Mesendoderm (in vitro differentiated cells): ENCODE measurements at regions not wholly inside any gene's neighbourhood (a gene's known extent, or its start where the extent isn't known, plus 50 kb on each side); places are given as distances from the start of the nearest gene placed in this dataset.
"Not testable (repeated sequence)": the region's sequence is repeated elsewhere in the genome, so short reads cannot be mapped to it uniquely, and the experiment has no call there.

Experiments used
- DNase-seq: peaks from one replicate; pipeline ENCODE4 v3.0.0; 2013
- H2AK5ac ChIP-seq: 2 replicates; pipeline ENCODE4 v1.6.1; 2013; ENCODE audit warnings: low read length, inconsistent platforms
- H2BK120ac ChIP-seq: 2 replicates; pipeline ENCODE4 v1.6.1; 2013; ENCODE audit warnings: low read depth, mild to moderate bottlenecking, low read length, moderate library complexity, mixed read lengths
- H2BK15ac ChIP-seq: replicated peaks from 2 replicates; pipeline ENCODE4 v1.6.1; 2013; ENCODE audit warnings: low read depth, mild to moderate bottlenecking, moderate library complexity
- H2BK5ac ChIP-seq: 2 replicates; pipeline ENCODE4 v1.6.1; 2013; ENCODE audit warnings: low read length, inconsistent platforms
- H3K18ac ChIP-seq: 2 replicates; pipeline ENCODE4 v1.6.1; 2013; ENCODE audit warnings: mild to moderate bottlenecking, low read length, mixed read lengths
- H3K23ac ChIP-seq: one replicate; pipeline ENCODE4 v1.6.1; 2013; ENCODE audit warnings: low read length
- H3K27ac ChIP-seq: 2 replicates; pipeline ENCODE4 v1.5.1; 2013; ENCODE audit warnings: low read depth, mild to moderate bottlenecking, inconsistent platforms, low read length, moderate library complexity
- H3K27me3 ChIP-seq: 2 replicates; pipeline ENCODE4 v1.6.1; 2013; ENCODE audit warnings: low read length, control low read depth, mild to moderate bottlenecking, inconsistent platforms; ENCODE audit not compliant: insufficient read depth, poor library complexity
- H3K36me3 ChIP-seq: 2 replicates; pipeline ENCODE4 v1.6.1; 2013; ENCODE audit warnings: low read length, inconsistent platforms; ENCODE audit not compliant: control insufficient read depth, insufficient read depth
- H3K4ac ChIP-seq: one replicate; pipeline ENCODE4 v1.6.1; 2013; ENCODE audit warnings: low read depth, mild to moderate bottlenecking, low read length, moderate library complexity
- H3K4me1 ChIP-seq: 2 replicates; pipeline ENCODE4 v1.6.1; 2013; ENCODE audit warnings: low read depth, low read length, inconsistent platforms; ENCODE audit not compliant: control insufficient read depth
- H3K4me2 ChIP-seq: 2 replicates; pipeline ENCODE4 v1.6.1; 2013; ENCODE audit warnings: low read length
- H3K4me3 ChIP-seq: 2 replicates; pipeline ENCODE4 v1.5.1; 2013; ENCODE audit warnings: mild to moderate bottlenecking, low read length
- H3K56ac ChIP-seq: one replicate; pipeline ENCODE4 v1.6.1; 2013; ENCODE audit warnings: low read length
- H3K79me1 ChIP-seq: 2 replicates; pipeline ENCODE4 v1.6.1; 2013; ENCODE audit warnings: low read length, inconsistent platforms
- H3K79me2 ChIP-seq: 2 replicates; pipeline ENCODE4 v1.6.1; 2013; ENCODE audit warnings: mild to moderate bottlenecking, low read length; ENCODE audit not compliant: control insufficient read depth, insufficient read depth
- H3K9ac ChIP-seq: 2 replicates; pipeline ENCODE4 v1.6.1; 2013; ENCODE audit warnings: low read length, inconsistent platforms
- H4K5ac ChIP-seq: one replicate; pipeline ENCODE4 v1.6.1; 2013; ENCODE audit warnings: low read length
- H4K8ac ChIP-seq: one replicate; pipeline ENCODE4 v1.6.1; 2013; ENCODE audit warnings: low read depth, mild to moderate bottlenecking, control low read depth, low read length, moderate library complexity
- WGBS: extraction: QIAGEN DNeasy Blood & Tissue Kit; methylation state at CpG from one replicate; pipeline ENCODE4 v1.1.7; 2013; ENCODE audit warnings: low lambda C conversion rate, missing lambda C conversion rate; ENCODE audit not compliant: insufficient coverage; ENCODE audit errors: extremely low coverage; 5-methylcytosine and 5-hydroxymethylcytosine counted together

GRCh38 chr1:96469726-96470125, 251.9 kb upstream of the PTBP2 start:
- not testable (repeated sequence) for H3K4me1 ChIP-seq, H3K23ac ChIP-seq
- no CpG with 5 or more reads among the region's 24 CpGs for WGBS

GRCh38 chr1:96472471-96472870, 249.1 kb upstream of the PTBP2 start:
- H3K9ac ChIP-seq: no peak overlapping the region
- H3K18ac ChIP-seq: no peak overlapping the region
- H3K27ac ChIP-seq: no peak overlapping the region
- no peak overlapping the region for H2BK15ac ChIP-seq
- H2AK5ac ChIP-seq: no peak overlapping the region
- H3K4ac ChIP-seq: no peak overlapping the region
- DNase-seq: no peak
- no peak overlapping the region for H3K4me2 ChIP-seq
- no peak overlapping the region for H3K56ac ChIP-seq
- H3K4me3 ChIP-seq: no peak overlapping the region
- H2BK5ac ChIP-seq: no peak overlapping the region
- H3K27me3 ChIP-seq: peaks cover 6% of the 10 kb centered on the region
- H3K4me1 ChIP-seq: peaks cover 6% of the 10 kb centered on the region
- no peak overlapping the region for H2BK120ac ChIP-seq
- no peaks in the 10 kb centered on the region for H3K36me3 ChIP-seq
- H4K5ac ChIP-seq: no peak overlapping the region
- H4K8ac ChIP-seq: no peak overlapping the region
- H3K23ac ChIP-seq: no peak overlapping the region
- H3K79me2 ChIP-seq: no peaks in the 10 kb centered on the region
- no peaks in the 10 kb centered on the region for H3K79me1 ChIP-seq

More at GRCh38 chr1:96469726-96470125, 251.9 kb upstream of the PTBP2 start:
- not testable (repeated sequence) for H4K5ac ChIP-seq, H4K8ac ChIP-seq, H2BK5ac ChIP-seq, H2BK120ac ChIP-seq, H3K56ac ChIP-seq, H3K4me3 ChIP-seq, H3K4ac ChIP-seq, H3K79me1 ChIP-seq, H2BK15ac ChIP-seq, DNase-seq, H3K79me2 ChIP-seq, H3K27me3 ChIP-seq, H3K36me3 ChIP-seq, H3K18ac ChIP-seq, H3K4me2 ChIP-seq, H2AK5ac ChIP-seq, H3K9ac ChIP-seq, H3K27ac ChIP-seq

- no CpG with 5 or more reads among the region's 9 CpGs for WGBS
- peak; percentile 51 for DNase-seq
These were observed 247.7 kb upstream of the PTBP2 start for GRCh38 chr1:96473791-96474434.

GRCh38 chr1:96474985-96475743, 246.4 kb upstream of the PTBP2 start:
- no peak overlapping the region for H3K4me3 ChIP-seq
- no peak overlapping the region for H2AK5ac ChIP-seq
- no CpG with 5 or more reads among the region's 7 CpGs for WGBS
- no peak overlapping the region for H3K9ac ChIP-seq
- no peaks in the 10 kb centered on the region for H3K36me3 ChIP-seq
- no peak overlapping the region for H3K23ac ChIP-seq
- no peak overlapping the region for H2BK120ac ChIP-seq
- H3K79me1 ChIP-seq: no peaks in the 10 kb centered on the region
- H2BK15ac ChIP-seq: no peak overlapping the region
- H3K27me3 ChIP-seq: peaks cover 8% of the 10 kb centered on the region
- H3K56ac ChIP-seq: no peak overlapping the region
- no peaks in the 10 kb centered on the region for H3K79me2 ChIP-seq
- H3K27ac ChIP-seq: no peak overlapping the region
- peak; percentile 55 for DNase-seq
- no peak overlapping the region for H4K5ac ChIP-seq
- peaks cover 6% of the 10 kb centered on the region for H3K4me1 ChIP-seq
- H4K8ac ChIP-seq: no peak overlapping the region
- H3K18ac ChIP-seq: no peak overlapping the region
- H3K4ac ChIP-seq: no peak overlapping the region
- no peak overlapping the region for H2BK5ac ChIP-seq
- H3K4me2 ChIP-seq: no peak overlapping the region

More at GRCh38 chr1:96473791-96474434, 247.7 kb upstream of the PTBP2 start:
- Histone ChIP-seq H2BK15ac (no peak overlapping the region), H3K79me1 (no peaks in the 10 kb centered on the region), H3K9ac (no peak overlapping the region), H2AK5ac (no peak overlapping the region), H4K8ac (no peak overlapping the region), H3K56ac (peak overlapping the region; percentile 5), H3K4me3 (no peak overlapping the region), H4K5ac (peak overlapping the region; percentile 15), H3K27ac (no peak overlapping the region), H3K4ac (no peak overlapping the region), H3K36me3 (no peaks in the 10 kb centered on the region), H3K4me1 (peaks cover 6% of the 10 kb centered on the region), H2BK5ac (no peak overlapping the region), H3K4me2 (no peak overlapping the region), H3K18ac (no peak overlapping the region), H3K23ac (no peak overlapping the region), H3K27me3 (peaks cover 8% of the 10 kb centered on the region), H2BK120ac (no peak overlapping the region), H3K79me2 (no peaks in the 10 kb centered on the region)

GRCh38 chr1:96475903-96476302, 245.7 kb upstream of the PTBP2 start:
- Histone ChIP-seq H3K27ac (no peak overlapping the region), H3K36me3 (no peaks in the 10 kb centered on the region), H3K4me3 (no peak overlapping the region), H4K5ac (no peak overlapping the region), H3K27me3 (peaks cover 8% of the 10 kb centered on the region), H3K18ac (no peak overlapping the region), H3K79me1 (no peaks in the 10 kb centered on the region), H3K4me2 (no peak overlapping the region), H3K79me2 (no peaks in the 10 kb centered on the region), H2BK15ac (no peak overlapping the region), H3K56ac (no peak overlapping the region), H3K4me1 (peaks cover 6% of the 10 kb centered on the region), H3K4ac (no peak overlapping the region), H3K9ac (no peak overlapping the region), H4K8ac (no peak overlapping the region), H2BK120ac (no peak overlapping the region), H2AK5ac (no peak overlapping the region), H2BK5ac (no peak overlapping the region), H3K23ac (no peak overlapping the region)
- WGBS: no CpG with 5 or more reads among the region's 3 CpGs
- no peak for DNase-seq
